ENCODE measurements at regions not wholly inside any gene's neighbourhood (a gene's known extent, or its start where the extent isn't known, plus 50 kb on each side); places are given as distances from the start of the nearest gene placed in this dataset.

DNA sequence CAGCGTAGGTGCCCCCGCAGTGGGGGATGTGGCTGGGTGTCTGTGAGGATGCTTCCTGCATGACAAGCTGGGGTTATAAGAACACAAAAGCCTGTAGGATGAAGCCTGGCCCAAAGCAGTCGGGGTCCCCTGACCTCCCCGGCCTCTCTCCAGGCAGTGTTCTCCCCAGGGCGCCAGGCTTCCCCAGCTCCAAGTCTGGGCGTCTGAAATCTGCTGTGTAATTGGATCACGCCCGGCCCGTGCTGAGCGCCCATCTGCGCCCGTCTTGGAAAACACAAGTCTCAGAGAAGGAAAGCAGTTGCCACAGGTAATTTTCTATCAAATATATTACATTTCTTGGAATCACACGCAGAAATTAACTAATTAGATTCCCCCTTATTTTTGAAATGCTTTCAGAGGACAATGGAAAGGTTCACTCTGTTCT lies 233.3 kb downstream of the CTTN start:
- DNase-seq: no peak

DNA sequence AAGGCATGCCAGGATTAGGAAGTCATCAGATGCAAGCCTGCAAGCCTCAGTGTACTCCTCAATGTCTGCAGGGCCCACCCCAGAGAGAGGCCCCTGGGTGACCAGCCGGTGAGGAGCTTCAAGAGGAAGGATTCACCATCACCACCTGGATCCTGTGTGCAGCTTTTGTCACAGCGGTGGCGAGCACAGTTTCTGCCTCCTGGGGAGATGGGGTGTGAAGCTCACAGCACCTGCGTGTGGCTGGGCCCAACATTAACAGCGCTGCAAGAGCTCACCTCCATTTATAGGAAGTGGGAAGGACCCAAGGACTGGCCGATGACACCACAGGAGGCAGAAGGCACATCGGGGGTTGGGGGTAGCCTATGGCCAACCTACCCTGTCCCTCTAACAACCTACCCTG lies 235.3 kb downstream of the CTTN start:
- DNase-seq: no peak

DNA sequence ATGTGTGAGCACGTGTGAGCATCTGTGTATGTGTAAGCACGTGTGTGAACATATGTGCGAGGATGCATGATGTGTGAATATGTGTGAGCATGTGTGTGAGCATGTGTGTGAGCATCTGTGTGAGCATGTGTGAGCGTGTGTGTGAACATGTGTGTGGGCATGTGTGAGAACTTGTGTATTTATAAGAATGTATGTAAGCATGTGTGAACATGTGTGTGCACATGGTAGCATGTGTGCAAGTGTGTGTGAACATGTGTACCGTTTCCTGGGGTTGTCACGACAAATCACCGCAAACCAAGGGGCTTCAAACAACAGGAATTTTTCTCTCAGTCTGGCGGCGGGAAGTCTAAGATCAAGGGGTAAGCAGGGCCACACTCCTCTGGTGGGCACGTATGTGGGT lies 238.3 kb downstream of the CTTN start:
- DNase-seq: no peak

DNA sequence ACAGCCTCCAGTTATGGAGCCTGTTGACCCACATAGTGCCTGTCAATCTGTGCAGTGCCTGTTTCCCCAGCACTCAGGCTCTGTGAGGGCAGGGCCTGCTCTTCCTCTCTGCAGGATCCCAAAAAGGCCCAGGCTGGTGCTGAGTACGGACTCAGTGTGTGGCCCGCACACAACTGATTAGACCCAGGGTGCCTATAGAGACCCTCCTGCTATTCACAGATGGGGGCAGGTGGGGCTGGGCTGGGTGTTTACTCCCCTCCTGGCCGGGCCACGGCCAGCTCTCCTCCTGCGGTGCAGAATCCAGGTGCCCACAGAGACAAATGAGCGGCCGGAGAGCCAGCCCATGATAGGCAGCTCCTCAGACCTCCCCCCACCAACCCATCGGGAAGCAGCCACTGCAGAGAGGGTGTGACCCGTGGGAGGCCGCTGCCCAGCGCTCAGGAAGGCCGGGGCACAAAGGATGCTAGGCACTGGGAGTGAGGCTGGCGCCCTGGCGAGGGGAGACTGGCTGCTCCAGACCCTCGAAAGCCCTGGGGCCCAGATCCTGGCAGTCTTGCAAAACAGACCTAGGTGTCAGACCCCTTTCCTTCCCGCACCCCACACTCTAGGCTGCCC lies 239.0 kb downstream of the CTTN start:
- DNase-seq: no peak

DNA sequence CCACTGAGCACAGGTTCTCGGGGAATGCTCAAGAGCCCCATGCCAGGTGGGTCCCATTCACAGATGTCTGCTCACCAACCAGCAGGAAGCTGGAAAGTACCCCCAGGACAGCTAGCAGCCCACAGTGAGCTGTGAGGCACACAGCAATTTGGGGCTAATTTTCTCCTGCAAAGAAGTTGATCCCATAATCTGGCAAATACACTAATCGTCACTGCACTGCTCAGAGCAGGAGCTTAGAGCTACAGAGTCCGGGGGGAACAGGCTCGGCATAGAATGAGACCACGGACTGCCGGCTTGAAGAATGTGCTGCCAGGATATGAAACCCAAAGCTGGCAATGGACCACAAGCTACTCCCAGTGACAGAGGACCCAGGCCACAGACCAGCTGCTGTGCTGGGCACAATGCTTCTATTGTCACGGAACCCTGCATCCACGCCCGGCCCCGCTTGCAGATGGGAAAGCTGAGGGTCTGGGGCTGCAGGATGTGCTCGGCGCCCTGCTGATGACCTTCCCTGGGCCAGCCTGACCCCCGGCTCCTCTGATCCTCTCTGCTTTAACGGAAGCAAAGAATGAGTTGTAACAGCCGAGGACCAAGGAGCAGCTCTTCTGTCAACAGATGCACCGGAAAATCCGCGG lies 239.7 kb downstream of the CTTN start:
- DNase-seq: no peak

DNA sequence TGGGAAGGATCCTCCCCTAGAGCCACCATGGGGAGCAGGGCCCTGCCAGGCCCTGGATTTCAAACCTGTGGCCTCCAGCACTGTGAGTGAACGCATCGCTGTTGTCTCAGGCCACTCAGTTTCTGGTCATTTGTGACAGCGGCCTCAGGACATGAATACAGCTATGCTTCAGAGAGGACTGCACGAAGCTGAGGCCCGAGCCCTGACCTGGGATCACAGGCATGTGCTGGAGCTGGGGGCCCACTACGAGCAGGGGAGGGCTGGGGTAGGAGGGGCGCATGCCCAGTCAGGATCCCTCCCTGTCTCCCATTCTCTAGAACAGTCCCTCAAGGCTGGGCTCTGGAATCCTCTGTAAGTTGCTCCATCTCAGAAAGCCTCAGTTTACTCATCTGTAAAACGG lies 242.1 kb downstream of the CTTN start:
- DNase-seq: no peak

DNA sequence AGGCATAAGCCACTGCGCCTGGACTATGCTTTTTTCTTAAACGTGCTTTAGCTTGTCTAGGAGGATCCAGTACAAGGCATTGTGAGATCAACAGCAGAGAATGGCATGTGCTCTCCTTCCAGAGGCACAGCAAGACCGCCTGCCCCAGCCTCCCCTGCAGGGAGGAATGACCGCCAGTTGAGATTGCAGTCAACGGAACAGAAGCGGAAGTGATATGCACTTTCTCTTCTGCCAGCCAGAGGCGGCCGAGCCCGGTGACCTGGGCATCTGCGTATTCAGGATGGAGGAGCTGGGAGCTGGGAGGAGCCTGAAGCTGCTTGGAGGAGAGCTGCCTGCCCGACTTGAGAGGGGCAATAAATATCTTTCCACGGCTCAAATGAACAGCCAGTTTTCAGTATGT lies 243.0 kb downstream of the CTTN start:
- DNase-seq: no peak

DNA sequence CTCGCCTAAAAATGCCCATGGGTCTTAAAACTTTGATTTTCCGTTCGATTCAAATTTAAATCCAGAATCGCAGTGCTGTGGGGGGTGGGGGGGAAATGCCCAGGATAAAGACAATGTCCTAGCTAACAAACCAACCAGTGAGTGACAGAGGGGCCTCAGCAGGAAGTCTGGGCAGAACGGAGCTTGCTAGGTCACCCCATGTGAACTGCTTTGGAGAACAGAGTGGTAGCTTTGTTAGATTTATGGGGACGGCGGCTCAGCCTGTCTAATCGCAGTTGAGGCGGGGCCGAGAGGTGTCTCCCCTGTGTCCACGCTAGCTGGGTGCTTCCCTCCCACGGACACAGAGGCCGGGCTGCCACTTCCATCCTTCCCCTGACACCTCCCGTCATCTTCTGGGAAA lies 243.9 kb downstream of the CTTN start:
- no peak for DNase-seq

DNA sequence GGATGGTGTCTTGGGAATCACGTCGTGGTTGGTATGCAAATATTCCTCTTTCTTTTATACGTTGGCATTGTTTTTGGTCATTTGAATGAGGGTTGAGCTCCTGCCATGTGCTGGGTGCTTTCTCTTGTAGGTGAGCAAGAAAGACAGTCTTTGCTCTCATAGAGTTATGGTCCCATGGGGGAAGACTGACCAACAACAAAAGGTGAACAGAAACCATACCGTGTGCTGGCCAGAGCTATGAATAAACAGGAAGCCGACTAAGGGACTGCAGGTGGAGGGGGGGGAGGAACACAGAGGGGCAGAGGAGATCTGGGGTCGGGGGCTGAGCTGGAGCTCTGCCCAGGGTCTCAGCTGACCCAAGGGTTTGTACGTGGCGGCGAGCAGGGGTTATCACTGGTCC lies 245.3 kb downstream of the CTTN start:
- no peak for DNase-seq

DNA sequence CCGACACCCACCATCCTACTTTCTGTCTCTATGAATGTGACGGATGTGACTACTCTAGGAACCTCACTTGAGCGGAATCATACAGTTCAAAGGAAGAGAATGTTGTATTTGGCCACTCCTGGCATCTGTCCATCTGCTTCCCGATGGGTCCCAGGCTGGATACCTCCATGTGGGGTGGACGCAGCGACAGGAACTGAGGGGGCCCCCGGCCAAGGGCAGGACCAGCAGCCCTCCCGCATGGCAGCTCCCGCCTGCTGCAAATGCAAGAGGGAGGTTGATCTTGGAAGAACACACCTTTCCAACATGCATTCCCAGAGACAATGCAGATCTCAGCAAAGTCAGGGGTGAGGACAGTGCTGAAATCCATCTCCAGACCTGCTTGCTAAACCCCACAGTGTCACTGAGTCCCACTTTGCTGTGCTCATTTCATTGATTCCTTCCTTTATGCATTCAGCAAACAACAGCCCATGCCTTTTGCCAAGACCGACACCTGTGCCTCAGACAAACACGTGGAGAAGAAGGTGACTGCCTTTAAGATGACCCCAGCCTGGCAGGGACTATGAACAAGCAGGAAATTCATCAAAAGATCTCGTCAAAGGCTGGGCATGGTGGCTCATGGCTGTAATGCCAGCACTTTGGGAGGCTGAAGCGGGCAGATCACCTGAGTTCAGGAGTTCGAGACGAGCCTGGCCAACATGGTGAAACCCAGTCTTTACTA lies 246.2 kb downstream of the CTTN start:
- no peak for DNase-seq

DNA sequence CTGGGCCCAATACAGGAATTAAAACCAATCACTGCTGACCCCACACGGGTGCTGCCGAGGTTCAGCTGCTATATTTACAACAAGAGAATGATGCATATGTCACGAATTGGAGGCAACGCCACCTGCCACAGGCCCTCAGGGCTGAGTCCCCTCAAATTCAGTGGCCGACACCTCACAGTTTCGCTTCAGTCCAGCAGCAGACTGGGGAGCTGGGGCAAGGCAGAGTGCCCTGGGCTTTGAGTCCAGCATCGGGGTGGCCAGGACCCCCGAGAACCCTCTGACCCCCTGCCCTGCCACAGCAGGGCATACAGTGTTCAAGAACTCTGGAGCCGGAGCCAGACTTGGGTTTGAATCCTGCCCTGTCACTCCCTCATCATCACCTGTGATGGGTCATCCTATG lies 247.2 kb downstream of the CTTN start:
- no peak for DNase-seq

DNA sequence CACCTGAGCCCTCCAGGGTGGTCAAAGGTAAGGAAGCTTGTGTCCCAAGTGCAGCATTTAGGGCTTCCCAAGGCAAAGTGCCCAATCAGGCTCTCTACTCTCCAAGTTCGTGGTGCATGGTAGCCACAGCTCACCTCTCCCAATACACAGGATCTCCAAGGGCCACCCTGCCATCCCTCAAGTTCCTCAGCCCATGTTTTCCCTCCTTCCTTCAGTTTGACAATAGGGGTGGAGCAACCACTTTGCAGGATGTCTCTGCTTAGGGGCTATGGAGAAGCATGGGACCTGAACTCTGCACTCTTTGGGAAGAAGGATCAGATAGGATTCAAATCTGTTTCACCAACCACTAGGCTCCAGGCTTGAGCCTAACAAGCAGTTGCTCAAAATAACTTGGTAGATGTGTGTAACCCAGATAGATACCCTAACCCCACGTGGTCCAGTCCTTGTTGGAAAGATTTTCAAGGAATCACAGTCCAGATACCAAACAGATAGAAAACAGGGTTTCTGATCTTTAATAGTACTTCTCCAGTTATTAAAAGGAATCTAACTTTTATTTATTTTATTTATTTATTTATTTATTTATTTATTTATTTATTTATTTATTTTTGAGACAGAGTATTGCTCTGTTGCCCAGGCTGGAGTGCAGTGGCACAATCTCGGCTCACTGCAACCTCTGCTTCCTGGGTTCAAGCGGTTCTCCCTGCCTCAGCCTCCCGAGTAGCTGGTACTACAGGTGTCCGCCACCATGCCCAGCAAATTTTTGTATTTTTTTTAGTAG lies 248.1 kb downstream of the CTTN start:
- DNase-seq: no peak

DNA sequence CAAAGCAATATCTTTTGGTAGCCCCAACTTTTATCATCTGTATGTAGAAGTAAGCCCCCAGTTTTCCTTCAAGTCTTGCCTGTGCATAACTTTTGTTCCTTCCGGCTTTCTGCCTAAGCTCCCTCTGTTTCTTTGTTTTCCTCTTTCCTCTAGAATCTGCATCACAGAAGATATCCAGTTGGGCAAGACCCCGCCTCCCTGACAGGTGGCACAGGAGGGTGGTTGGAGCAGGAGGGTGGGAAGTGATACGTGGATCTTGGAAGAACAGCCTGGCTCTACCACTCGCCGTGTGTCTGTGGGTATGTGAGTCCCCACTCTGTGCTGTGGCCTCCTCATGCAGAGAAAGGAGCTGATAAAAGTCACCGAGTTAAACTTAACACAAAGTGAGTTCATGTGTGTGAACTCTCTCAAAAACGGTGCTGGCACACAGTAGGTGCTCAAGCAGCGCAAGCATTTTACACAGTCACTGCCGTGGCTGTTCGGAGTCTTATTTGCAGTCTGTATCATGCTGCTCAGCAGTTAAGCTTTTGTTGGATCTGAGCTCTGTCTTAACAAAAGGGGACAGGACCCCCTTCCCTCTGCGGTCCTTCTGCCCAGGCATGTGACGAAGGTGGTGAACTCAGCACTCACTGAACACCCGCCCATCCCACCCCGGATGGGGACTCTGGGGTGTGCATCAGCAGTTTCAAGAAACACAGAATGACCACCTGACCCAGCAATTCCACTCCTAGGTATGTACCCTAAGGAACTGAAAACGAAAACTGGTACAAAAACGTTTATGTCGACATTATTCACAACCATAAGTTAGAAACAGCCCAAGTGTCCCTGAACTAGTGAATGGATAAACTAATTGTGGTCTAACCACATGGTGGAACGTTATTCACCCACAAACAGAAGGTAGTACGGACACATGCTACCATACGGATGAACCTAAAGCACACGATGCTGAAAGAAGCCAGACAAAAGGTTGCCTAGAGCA lies 249.1 kb downstream of the CTTN start:
- DNase-seq: no peak

DNA sequence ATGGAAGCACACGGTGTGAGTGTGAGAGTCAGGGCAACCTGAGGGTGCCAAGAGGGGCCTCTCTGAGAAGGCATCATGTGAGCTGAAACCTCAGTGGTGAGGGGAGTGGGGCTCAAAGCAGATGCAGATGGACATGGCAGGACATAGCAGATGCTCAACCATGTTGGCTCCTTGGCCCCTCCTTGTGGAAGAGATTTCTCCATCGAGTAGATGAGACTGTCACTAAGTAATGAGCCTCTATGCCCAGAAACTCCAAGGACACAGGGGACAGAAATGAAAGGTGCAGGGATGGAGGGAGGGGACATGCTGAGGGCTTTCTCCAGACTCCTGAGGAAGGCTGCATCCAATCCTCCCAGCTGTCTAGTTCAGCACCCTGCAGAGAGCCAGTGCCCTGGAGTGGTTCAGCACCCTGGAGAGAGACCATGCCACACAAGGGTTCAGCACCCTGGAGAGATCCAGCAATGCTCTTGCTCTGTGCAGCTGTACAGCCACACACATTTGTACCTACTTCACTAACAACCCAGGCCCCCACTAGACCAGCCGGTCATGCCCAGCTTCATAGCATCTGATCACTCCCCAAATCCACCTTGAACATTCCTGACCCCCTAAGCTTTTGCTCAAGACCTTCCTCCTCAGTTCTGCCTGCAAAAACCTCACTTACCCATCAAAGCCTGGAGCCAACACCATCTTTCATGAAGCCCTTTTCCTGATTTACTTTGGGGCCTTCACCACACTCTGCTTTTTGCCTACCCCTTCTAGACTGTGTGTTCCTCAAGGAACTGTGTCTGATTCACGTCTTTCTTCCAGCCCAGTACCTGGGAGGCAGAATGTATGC lies 252.0 kb downstream of the CTTN start:
- no peak for DNase-seq

DNA sequence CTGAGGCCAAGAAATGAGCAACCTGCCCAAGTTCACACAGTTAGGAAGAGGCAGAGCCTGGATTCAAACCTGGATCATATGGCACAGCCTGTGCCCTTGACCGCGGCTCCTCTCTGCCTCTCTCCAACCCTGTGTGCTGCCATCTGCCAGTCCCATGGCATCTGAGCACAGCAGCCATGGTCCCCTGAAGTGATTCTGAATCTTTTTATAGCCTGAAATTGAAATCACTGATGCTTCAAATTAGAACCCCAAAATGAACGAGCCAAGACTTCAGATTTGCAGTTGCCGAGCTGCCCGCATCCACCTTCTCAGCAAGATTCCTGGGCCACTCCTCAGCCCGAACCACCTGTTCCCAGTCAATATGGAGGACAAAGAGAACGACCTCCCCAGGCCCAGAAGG lies 252.7 kb downstream of the CTTN start:
- DNase-seq: no peak

DNA sequence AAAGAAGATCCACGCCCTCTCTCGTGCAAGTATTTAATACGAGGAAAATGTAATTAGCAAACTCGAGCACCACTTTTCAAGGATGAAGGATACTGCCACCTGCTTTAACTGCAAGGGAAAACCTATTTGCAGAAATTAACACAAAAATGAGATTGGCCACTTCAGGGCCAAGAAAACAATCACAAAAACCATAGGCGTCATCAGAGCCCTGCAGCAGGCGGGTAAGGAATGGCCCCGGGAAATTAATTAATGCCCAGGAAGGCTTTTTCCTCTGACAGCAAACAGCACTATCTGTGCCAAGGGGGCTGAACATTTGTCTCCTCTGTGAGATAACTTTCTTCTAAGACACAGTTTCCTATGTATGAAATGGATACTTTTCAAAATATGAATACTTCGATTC lies 255.7 kb downstream of the CTTN start:
- peak; percentile 73 for DNase-seq

DNA sequence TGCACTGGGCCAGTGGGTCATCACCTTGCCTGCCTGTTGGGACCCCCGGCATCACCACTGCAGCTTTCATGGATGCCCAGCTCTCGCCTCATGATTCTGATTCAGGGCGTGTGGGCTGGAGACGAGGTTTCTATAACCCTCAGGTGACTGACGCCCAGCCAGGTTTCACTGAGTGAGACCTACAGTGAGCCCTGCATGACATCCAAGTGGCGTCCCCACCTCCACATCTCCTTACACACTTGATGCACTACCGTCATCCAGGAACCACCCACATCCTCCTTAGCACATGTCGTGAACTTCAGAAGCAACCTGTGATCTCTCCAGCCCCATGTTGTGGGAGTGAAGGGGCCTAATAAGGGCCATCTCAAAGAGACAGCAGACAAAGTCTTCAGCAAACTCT lies 257.5 kb downstream of the CTTN start:
- DNase-seq: no peak

DNA sequence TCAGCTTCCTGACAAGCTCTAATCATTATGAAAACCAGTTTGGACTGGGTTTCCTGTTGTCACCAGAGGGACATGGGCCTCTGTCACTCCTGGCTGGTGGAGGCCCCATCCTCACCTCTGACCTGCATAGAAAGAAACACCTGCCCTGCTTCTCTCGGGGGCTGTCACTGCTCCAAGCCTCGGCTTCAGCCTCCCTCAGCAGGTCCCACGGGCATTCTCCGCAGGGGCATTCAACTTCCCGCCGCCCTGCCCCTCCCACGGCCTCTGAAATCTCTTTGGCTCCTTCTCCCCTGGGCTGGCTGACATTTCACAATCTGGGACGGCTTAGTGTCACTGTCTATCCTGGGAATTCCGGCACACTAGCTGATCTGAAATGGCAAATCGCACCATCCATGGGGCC lies 257.9 kb downstream of the CTTN start:
- DNase-seq: no peak

DNA sequence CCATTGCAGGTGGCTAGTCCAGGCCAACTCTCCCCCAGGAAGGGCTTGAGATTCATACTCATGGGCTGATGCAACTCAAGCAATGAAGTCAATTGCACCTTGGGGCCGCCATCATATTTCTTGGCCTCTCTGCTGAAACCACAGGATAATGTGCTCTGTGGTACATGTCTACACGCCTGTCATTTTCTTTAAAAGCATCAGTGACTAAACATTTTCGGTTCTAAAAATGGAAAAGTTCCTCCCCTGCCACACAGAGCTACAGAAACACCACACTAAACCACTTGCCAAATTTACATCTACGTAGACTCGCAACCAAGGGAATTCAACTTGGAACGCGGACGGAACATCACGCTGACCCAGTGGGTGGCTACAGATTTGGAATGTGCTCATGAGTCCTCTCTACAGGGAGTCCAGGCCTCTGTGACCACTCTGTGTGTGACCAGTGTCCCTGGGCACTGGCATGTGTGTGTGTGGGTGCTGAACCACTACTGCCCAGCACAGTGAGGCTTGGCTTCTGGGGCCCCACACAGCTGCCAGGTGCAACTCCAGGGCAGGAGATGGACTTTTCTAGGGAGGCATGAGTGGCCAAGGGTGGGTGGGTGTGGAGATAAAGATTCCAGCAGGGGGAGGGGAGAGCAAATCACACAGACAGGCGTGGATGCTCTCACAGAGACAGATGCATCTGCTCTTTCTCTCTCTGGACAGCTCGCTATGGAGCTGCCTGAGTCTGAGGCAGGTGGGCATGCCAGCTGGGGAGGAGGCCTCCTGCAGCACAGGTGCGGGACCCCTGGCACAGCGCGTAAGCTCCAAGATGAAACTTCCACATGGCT lies 261.9 kb downstream of the CTTN start:
- DNase-seq: no peak

DNA sequence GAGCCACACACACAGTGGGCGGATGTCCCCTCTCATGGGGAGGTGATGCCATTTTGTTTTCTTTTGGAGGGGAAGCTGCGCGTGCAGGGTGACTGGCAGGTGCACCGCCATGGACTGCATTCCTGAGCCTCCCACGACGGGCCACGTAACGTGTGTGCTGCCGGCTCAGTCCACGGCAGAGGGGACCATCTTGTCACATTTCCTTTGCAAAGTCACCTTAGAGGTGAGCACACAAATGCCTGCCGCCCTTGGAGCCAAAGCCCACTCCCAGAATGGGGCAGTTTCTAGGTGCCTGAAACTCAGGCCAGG lies 262.5 kb downstream of the CTTN start:
- no peak for DNase-seq
